SK-N-MC (cell line): ENCODE measurements at regions not wholly inside any gene's neighbourhood (a gene's known extent, or its start where the extent isn't known, plus 50 kb on each side); places are given as distances from the start of the nearest gene placed in this dataset.
"Not testable (repeated sequence)": the region's sequence is repeated elsewhere in the genome, so short reads cannot be mapped to it uniquely, and the experiment has no call there.

ENCODE experiments used
- EZH2 ChIP-seq: fragments of 200-600 bp; sonication (generic); IDR thresholded peaks from one replicate; pipeline ENCODE4 v1.6.1; 2017; ENCODE audit warnings: antibody characterized with exemption
- FOXP2 ChIP-seq: optimal IDR thresholded peaks from 2 replicates; pipeline ENCODE3; 2011; ENCODE audit warnings: mild to moderate bottlenecking, moderate library complexity; ENCODE audit not compliant: insufficient read depth; ENCODE audit errors: extremely low read length, control extremely low read depth
- POLR2AphosphoS5 ChIP-seq: IDR thresholded peaks from 2 replicates; pipeline ENCODE4 v1.6.1; 2012; ENCODE audit warnings: mild to moderate bottlenecking, low read depth, low read length, borderline replicate concordance

DNA sequence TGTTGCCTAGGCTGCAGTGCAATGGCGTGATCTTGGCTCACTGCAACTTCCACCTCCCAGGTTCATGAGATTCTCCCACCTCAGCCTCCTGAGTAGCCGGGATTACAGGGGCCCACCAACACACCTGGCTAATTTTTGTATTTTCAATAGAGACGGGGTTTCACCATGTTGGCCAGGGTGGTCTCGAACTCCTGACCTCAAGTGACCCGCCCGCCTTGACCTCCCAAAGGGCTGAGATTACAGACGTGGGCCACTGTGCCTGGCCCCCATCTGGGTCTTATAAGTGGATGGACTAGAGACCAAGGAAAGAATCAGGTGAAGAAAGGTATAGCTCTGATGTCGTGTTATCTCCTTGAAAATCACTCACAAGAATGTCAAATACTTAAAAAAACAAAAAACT, 92.3 kb downstream of the RPL27A start:
- TF ChIP-seq POLR2AphosphoS5, EZH2, FOXP2: not testable (repeated sequence)
